Esophagus mucosa (tissue), 1 donor: ENCODE measurements at regions not wholly inside any gene's neighbourhood (a gene's known extent, or its start where the extent isn't known, plus 50 kb on each side); places are given as distances from the start of the nearest gene placed in this dataset.

ENCODE experiments used
- ATAC-seq: fragments of 200-7000 bp; cut with Tn5 transposase; one replicate; pipeline ENCODE4 v1.9.1; 2020
- donor health status: DM: yes; HTN: yes; CAD: no.

DNA sequence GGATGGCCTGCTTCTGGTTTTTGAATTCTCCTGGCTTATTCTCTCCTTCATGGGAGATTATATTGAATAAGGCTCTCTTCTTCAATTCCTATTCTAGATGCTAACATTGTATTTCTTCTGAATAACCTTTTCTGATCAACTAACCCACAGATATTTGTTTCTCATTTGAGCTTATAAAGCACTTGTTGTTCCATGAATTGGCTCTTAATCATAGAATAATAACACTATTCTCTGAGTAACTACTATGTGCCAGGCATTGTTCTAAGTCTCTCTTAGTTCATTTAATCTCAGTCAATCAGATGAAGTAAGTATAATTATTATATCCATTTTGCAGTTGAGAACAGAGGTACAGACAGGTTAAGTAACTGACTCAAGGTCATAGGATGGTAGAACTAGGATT lies 136.3 kb upstream of the MLIP start:
- ATAC-seq, result no peak

DNA sequence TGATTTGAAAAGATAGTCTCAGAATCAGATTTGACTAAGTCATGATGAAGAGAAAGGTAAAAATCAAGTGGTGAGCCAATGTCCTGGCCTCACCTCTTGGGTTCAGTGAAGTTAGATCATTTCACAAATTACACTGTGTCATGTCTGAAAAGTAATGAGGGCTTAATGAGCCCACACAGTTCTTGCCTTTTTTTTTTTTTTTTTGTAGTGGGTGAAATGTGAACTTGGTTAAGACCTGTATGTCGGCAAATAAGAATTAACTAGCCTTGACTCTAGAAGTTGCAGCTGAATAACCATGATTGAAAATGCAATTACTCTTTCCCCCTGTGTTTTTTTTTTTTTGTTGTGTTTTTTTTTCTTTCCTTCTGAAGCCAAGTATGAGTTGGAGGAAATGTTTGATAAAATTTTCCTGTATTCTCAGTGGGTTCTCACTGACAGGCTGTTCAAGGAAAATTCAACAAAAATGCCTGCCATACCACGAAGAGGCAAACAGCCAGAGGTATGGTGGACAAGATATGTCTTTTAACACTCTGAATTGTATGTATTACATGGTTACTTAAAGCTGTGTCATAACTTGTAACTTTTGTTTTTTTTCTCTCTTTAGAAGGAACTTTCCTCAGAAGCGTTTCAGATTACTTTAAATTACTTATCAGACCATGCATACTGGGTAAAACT lies 135.2 kb upstream of the MLIP start:
- ATAC-seq, result no peak

DNA sequence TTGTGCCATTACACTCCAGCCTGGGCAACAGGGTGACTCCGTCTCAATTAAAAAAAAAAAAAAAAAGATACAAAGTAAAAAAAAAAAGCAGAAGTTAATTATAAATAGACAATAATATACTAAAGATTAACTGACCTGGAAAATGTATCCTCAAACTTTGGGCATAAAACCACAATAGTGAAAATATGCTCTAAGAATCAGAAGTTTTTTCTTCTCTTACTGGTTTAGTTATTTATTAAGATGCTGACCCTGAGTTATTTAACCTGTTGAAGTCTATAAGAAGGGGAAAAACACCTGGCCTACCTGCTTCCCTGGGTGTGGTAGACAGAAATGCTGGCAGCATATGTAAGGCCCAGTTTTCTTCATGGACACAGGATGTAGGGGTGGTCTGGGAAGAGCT lies 133.7 kb upstream of the MLIP start:
- no peak for ATAC-seq

DNA sequence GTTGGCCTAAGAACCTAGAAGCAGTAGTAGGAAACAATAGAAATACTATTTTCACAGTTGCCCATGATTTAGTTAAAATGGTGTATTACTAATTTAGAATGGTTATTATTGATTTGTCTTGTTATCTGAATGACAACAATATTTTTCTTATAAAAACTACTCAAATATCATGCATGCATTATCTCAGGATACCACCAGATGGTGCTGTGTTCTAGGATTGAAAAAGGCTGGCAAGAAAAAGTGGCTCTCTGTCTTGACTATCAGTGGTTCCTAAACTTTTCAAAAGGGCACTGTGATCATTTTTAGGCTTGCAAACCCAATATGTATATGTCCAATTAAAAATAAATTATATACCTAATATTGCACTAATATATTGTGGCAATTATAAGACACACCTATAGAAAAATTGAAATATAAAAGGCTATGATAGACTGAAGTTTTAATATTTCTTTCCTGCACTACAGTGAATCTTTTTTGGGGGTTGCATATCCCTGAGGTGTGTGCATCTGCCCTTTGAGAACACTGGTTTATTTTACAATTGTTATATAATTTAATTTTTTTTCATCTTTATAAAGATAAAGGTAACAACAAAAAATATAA lies 131.7 kb upstream of the MLIP start:
- ATAC-seq, result no peak

DNA sequence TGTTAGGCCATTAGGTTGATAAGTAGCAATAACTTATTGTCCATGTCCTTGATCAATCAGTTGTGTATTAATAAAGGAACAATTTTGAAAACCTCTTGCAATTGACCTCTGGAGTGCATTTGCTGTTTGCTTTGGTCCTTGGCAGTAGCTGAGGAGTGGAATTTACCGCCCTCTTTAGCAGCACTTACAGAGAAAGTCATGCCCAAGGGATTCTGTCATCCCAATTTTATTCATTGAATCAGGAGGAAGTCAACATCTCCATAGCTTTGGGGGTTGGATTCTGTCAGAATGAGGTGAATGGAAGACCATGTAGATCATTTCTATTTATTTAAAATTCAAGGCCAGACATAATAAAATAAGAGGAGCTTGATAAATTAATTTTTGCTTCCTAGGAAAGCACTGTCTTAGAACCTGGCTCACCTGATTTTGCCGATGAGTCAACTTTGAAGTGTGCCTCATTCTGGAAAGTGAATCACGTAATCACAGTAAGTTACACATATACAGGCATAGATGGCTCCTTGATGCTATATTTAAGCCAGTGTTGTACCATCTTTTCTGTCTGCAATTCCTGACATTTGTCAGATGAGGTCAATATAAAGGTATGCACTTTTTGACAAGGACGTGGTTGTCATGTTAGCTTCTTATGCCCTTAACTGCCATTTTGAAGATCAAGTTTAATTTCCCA lies 128.7 kb upstream of the MLIP start:
- peak; percentile 66 for ATAC-seq

DNA sequence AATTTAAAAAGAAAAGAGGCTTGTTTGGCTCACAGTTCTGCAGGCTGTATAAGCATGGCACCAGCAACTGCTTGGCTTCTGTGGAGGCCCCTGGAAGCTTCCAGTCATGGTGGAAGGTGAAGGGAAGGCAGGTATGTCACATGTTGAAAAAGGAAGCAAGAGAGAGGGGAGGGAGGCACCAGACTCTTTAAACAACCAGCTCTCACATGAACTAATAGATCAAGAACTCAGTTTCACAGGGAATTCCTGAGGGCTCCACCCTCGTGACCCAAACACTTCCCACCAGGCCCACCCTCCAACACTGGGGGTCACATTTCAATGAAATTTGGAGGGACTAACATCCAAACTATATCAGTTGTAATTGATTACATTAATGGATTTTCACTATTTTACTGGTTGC lies 127.9 kb upstream of the MLIP start:
- no peak for ATAC-seq

DNA sequence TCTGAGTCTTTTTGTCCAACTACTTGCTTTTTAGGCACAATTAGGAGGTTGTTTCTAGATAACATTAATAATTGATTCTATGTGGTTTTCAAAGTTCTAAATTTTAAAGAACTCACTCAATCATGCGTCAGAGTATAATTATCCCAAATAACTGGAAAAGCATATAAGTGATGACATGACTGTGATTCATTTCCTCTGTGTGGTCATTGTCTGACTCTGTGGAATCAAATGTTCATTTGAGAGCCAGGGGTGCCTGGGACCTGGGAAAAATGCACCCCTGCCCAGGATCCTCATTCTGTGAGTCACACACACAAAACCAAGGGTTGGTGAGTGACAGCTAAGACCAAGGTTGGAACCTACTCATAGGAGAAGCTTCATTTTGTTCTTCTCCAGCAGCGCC lies 127.1 kb upstream of the MLIP start:
- ATAC-seq, result peak; percentile 86

DNA sequence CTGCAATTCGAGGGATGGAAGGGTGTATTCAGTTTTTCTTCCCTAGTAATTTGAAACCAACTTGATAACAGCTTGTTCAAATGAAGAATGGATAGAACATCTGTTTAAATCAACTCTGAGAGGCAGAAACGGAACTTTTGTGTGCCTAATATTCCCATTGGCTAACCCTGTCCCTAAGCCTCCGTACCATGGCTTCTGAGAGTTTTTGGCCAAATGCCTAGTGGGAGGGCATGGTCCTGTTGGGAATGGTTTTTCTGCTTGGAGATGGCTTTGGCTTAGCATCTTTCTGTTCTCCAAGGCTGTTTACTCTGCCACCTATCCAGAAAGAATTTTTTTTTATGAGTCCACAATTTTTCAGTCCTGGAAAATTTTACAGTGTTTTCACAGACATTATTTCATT lies 126.7 kb upstream of the MLIP start:
- no peak for ATAC-seq

DNA sequence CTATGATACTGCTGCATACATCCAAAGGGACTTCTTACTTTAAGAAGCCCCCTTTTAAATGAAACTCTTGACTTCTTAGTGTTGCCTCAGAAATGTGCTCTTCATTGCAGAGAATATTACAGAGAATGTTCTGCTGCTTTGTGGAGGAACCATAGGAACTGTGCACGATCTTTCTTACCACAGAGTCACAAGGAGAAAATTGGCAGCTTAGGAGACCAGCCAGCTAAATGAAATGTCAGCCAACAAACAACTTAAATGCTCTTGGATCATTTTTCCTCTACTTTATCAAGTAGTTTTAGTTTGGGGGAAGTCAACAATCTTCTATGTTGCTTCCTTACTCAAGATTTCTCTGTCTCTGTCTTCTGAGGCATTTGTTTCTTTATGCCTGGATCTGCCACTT lies 125.9 kb upstream of the MLIP start:
- no peak for ATAC-seq

DNA sequence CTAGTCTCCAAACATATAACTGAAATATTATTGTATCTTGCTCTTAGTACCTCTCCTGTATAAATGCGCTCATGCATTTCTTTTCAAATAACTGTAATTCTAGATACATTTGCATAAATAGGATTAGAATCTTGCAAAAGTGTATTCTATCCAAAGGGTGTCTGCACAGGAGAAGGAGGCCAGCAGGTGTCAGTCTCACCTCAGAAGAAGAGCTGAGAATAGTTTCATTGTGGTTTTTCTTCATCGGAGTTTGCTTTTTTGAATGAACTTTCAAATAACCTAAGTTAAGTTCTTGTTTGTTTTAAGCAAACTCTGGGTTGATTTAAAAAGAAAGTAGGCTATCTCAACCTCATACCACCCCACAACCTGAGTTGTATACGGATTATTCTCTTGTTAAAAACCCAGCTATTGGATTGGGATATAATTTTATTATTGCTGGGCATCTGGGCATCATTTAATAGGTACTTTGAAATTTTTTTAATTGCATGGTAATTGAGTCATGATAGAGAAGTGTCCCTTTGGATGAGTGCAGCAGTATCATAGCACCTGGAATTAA lies 125.0 kb upstream of the MLIP start:
- ATAC-seq, result peak; percentile 46

DNA sequence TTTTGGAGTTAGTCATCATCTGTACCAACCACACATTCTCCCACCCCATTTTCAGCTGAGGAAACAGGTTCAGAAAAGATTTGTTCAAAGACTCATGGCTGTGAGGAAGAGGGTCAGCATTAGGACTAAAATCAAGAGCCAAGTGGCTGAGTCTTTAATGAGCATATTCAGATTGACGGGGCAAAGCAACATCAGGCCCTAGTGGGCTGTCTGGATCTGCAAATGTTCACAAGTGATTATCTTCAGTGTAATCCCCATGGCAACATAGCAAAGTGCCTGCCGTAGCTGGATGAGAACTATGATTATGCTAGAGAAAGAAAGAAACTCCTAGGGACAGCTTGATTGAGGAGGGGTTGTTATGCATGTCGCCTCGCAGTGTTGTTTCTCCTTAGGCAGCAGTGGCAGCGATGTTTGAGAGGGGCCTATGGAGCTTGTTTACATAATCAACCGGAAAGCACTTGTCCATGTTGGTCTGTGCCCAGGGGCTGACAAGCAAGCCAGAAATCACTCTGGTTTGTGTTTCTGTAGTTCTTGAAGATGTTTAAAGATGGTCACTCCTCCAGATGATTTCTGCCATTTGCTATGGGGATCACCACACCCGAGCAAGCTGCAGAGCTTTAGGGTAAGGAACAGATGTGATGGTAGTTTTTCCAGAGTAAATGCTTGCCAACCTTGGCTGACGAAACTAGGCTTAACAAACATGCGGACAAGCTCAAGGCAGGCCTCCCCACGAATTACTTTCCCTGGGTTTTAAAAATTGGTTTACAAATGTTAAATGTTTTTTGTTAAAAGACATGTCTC lies 124.3 kb upstream of the MLIP start:
- ATAC-seq, result no peak

DNA sequence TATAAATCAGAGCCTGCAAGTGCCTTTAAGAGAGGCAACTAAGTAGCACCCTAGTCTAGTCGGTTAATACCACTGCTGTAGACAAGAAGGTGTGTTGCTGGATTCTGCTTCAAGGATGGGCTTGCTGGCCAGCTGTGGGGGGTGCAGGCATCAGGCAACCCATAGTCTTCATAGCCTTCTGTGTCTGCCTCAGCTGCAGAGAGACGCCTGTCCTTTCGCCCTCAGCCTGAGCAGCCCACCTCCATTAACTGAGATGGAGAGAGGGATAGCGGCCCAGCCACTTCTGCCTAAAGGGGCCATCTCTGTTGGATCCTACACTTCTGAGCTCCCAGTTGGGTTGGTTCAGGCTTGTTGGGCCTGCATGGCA lies 123.7 kb upstream of the MLIP start:
- ATAC-seq, result no peak

DNA sequence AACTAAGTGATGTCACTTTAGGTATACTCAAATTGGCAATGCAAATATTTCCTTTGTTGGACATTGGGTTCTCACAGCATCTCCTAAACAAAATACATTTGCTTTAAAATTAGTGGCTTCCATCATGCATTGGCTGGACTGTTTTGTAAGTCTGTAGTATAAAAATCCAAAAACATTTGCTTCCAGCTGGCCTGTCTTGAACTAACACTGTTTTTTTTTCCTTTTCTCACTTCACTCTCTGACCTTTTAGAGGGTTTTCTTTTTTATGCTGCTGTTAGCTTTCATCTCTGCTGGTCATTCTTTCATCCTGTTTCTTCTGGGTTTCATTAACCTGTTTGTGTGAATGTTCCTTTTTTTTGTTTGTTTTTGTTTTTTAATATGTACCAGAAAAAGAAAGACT lies 121.7 kb upstream of the MLIP start:
- ATAC-seq, result no peak

DNA sequence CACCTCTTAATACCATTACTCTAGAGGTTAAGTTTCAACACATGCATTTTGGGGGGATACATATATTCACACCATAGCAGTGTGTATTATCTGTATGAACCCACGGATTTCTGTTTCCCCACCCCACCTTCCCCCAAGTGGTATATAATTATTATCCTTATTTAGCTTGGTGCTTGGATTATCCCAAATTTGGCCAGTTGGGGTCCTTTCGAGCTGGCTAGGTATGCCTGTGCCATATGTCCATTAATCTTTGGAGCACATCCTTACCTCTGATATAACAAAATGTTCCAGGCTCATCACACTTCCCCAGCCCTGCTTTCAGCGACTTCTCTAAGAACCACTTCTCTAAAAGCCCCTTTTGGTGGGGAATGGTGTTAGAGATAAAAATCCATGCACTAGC lies 118.7 kb upstream of the MLIP start:
- ATAC-seq, result no peak

DNA sequence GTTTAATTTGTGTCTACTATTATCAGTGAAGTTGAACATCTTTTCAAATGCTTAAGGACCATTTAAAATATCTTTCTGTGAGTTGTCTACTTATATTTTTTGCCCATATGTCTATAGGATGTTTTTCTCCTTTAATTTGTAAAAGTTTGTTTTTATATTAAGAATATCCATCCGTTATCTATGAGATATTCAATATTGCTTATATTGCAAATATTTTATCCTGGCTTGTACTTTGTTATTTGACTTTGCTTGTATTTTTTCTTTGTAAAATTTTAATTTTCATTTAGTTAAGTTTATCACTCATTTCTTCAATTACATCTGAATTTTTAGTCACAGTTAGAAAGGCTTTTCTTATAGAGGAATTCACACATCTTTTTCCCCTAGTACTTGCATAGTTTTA lies 117.0 kb upstream of the MLIP start:
- no peak for ATAC-seq

DNA sequence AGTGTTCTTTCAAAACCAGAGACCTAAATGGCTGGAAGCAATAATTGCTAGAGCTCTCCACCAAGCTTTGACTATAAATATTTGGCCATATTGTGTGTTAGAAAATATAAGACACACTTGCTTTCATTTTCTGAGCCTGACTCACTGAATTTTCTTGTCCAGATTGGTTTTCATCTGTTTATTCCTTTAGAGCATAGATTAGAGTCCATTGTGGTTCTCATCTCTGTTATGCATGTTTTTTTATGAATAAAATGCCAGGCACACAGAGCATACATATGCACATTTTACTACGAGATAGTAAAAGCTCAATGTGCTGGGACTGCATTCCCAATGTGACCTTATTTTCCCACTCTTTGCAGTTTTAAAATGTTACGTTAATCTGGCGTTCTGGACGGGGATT lies 115.3 kb upstream of the MLIP start:
- ATAC-seq, result no peak

DNA sequence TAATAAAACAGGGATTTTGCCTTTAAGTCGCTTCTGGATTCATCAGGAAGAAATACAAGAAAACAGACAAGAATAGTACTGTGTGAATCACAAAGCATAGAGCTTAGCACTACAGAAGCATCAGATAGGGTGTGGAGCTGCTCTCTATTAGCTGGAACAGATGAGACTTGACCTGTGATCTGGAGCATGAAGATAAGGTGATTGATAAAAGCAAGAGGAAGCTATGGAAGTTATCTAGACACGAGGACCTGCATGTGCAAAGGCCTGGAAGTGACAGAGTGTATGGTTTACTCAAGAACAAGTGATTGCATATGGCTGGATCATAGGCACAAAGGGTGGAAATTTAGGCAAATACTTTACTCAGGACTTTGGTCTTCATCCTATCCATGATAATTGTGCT lies 112.9 kb upstream of the MLIP start:
- ATAC-seq, result no peak

DNA sequence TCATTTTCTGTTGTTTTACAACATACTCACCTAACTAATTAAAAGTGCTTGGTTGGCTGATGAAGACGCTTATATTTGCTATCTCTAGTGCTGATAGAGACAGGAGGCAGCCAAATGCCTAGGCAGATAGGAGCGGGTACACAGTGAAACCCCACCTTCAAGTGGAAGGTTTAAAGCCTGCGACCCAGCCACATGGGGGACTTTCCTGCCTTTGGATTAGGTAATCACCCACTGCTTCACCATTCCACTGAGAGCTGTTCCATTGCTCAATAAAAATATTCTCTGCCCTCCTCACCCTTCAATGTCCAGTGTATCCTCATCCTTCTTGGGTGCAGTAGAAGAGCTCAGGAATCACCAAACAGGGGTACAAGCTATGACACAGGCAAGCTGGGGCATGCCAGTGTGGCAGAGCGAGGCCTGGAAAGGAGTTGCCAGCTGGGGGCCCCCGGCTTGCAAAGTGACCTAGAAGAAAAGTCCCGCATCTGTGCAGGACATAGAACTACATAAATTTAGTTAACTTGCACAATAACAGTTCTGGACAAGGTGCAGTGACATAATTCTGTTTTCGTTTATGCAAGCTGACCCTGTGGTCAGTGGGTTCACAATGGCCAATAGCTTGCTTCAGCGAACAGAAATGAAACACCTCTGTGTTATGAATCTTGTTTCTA lies 112.0 kb upstream of the MLIP start:
- ATAC-seq, result no peak

DNA sequence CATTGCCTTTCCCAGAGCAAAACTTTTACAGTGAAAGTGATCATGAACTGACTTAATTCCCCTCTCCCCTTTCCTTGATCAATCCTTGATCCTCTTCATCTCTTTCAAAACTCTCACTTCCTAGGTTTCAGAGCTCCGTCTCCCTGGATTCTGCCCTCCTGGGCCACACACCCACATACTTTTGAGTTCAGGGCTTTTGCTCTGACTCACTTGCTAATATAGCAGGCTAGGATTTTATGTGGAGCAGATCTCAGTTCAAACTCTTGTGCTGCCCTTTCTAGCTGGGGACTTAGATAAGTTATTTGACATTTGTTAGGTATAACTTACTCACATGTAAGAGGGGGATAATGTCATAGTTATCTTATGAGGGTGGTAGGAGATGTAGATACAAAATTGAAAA lies 109.1 kb upstream of the MLIP start:
- peak; percentile 13 for ATAC-seq

DNA sequence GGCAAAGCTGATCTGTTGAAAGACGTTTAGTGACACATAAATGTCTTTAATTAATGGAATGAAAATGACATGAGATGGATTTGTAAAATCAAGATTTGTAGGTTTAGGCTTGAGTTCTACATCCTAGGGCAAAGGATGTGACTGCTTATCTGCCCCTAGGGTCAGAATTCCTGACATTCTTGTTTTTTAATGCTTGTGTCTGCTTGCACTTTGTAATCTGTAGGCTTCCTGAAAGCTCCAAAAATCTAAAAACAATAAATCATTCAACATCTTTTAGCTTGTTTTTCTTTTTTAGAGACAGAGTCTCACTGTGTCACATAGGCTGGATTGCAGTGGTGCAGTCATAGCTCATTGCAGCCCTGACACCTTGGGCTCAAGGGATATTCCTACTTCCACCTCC lies 107.9 kb upstream of the MLIP start:
- no peak for ATAC-seq

DNA sequence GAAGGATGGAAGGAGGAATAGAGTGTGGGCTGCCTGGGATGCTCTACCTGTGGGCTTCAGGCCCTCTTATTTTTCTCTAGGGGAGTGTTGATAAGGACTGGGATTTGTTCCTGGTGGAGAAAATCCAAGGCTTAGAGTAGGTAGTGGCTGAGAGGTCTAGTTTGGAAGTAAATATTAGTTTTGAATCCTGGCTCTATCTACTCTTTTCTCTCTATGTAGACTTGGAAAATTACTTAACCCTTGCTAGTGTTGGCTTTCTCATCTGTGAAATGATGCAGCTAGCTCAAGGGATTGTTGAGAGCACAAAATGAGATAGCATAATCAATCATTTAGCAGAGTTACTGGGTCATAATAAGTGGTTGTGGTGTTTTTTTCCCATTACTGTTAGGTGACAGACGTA lies 102.7 kb upstream of the MLIP start:
- no peak for ATAC-seq

DNA sequence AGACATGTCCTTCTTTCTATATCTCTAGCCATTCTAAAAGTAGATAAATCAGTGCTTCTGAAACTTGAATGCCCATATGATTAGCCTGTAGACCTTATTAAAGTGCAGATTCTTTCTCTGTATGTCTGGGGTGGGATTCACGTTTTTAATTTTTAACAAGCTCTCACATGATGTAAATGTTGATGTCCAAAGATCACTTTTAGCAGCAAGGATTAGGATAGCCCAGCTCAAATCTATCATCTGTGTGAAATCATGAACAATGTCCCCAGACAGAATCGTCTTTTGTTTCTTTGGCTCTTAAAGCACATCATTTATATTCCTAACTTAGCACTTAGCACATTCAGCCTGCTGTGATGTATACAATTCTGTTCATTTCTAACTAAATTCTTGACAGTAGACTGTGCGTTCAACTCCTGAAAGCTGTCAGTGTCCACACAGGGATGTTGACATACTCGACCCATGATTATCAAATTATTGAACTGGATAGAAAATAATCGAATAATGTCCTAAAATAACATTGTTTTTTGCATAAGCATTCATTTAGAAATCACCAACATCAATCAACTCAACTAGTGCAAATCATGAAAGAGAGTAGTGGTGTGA lies 102.1 kb upstream of the MLIP start:
- no peak for ATAC-seq
